GDM1 (cell line): ENCODE measurements at regions not wholly inside any gene's neighbourhood (a gene's known extent, or its start where the extent isn't known, plus 50 kb on each side); places are given as distances from the start of the nearest gene placed in this dataset.

Experiments
- DNase-seq: peaks from one replicate; lab custom pipeline; 2025; lab: John Stamatoyannopoulos, UW

DNA sequence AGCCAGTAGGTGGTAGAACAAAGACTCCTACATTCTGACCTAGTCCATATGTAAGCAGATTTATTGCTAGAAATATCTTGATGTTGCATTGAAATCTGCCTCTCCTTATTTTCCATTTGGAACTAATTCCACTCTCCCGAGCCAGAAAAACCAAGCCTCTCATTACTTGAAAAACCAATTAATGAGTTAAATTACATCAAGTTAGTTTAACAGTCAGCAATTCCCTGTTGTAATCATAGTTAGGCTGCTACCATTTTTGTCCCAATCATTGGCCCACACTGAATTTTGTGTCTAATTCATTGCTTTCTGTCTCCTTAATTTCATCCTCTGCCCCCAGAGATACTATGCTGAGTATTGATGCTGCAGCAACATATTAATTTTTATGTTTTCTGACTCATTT is 168.3 kb upstream of the TNP1 start:
- DNase-seq = no peak

DNA sequence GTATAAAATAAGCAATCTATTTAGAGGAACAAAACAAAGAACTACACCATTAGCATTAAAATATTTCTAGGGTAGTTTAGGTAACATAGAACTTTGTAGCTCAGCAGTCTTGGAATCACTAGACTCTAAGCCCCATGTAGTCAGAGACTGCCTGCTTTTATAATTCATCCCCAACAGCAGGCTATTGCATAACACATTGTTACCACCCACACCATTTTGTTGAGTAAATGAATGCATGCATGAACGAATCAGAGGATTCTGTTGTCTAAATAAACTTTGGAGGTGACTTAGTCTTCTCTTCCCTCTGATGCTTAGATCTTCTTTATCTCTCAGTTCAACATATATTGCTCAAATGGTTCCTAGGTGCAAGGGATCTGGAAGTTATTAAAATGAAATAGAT is 167.6 kb upstream of the TNP1 start:
- no peak for DNase-seq

- DNase-seq = no peak
These were observed 166.7 kb upstream of the TNP1 start for GRCh38 chr2:217026569-217026968.

- DNase-seq = no peak
These were observed 166.3 kb upstream of the TNP1 start for GRCh38 chr2:217026161-217026560.

- no peak for DNase-seq
These were observed 163.7 kb upstream of the TNP1 start for GRCh38 chr2:217023611-217024010.

GRCh38 chr2:217017456-217018252 is 157.8 kb upstream of the TNP1 start:
- no peak for DNase-seq

- DNase-seq = no peak
These were observed 157.0 kb upstream of the TNP1 start for GRCh38 chr2:217016796-217017419.

- no peak for DNase-seq
These were observed 154.7 kb upstream of the TNP1 start for GRCh38 chr2:217014328-217015105.

GRCh38 chr2:217013926-217014325 is 154.1 kb upstream of the TNP1 start:
- no peak for DNase-seq

DNA sequence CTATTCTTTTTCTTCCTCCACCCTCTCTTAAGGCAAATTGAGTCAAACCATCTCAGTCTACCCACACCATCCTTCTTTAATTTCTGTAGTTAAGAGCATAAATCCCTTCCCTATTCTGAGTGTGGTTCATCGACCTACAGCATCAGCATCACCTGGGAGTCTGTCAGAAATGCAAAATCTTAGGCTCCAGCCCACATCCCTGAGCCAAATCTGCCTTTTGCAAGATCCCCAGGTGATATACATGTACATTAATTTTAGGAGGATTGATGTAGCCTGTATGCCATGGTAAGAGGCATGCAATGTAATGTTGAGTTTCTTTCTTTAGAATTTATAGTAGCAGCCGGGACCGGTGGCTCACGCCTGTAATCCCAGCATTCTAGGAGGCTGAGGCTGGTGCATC is 151.7 kb upstream of the TNP1 start:
- DNase-seq = no peak

- DNase-seq = no peak
These were observed 150.3 kb upstream of the TNP1 start for GRCh38 chr2:217010173-217010572.

GRCh38 chr2:217008794-217009193 is 148.9 kb upstream of the TNP1 start:
- DNase-seq = no peak

- no peak for DNase-seq
These were observed 146.4 kb upstream of the TNP1 start for GRCh38 chr2:217006217-217006616.

DNA sequence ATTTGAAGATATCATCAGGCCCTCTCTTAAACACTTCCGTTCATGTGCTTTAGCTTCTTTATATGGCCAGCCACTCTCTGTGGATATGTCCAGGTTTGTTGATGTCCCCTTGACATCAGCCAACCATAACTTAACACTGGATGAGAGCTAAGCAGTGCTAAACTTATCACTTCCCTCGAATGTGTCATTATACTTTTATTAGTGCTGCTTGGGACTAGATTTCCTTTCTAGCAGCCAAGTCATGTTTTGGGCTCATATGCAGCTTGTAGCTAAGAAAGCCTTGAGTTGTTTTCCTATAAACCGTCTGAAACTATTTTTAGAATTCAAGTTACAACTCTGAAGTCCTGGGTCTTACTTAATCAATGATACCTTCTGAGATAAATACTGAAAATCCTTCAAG is 144.8 kb upstream of the TNP1 start:
- no peak for DNase-seq

GRCh38 chr2:217001740-217002139 is 141.9 kb upstream of the TNP1 start:
- DNase-seq = no peak

DNA sequence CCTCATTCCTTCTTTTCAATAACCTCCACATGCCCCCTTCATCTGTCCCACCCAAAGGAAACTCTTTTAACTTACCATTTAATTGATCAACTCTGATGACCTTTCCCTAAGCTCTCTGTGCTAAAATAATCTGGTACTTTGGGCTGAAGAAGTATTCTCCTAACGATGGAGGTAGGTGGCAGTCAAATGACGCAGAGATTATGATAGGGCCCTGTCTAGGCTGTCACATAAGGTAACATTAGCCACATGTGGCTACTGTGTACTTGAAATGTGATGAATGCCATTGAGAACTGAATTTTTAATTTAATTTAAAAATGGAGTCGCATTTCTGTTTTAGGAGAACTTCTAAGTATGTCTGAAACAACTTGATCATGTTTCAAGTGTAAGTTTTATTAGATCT is 140.5 kb upstream of the TNP1 start:
- no peak for DNase-seq

DNA sequence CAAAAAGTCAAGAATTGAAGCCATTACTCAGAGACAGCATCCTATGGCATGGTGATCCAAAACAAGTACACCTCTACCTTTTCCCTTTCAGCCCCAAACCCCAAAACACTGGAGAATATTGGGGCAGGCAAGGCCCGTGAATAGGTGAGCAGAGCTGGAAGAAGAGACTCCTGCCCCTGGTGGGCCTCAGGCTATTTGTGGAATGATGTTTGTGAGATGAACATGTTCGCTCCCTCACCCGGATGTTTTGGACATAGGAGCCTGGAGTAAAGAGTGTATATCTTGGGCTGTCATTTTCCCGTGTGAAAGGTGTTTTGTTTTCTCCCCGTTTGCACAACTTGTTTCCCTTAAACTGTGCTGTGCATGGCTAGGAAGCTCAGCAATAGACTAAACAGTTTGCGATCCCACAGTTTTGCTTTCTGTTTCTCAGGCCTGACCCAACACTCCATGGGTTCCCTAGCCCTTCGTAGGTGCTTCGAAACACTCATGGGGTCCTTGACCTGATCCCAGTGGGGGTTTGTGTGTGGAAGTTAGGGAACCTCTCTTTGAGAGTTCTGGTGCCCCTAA is 136.5 kb upstream of the TNP1 start:
- DNase-seq = no peak

GRCh38 chr2:216994353-216994854 is 134.5 kb upstream of the TNP1 start:
- DNase-seq = no peak

GRCh38 chr2:216992056-216992675 is 132.3 kb upstream of the TNP1 start:
- no peak for DNase-seq

- DNase-seq = no peak
These were observed 131.7 kb upstream of the TNP1 start for GRCh38 chr2:216991563-216991962.

DNA sequence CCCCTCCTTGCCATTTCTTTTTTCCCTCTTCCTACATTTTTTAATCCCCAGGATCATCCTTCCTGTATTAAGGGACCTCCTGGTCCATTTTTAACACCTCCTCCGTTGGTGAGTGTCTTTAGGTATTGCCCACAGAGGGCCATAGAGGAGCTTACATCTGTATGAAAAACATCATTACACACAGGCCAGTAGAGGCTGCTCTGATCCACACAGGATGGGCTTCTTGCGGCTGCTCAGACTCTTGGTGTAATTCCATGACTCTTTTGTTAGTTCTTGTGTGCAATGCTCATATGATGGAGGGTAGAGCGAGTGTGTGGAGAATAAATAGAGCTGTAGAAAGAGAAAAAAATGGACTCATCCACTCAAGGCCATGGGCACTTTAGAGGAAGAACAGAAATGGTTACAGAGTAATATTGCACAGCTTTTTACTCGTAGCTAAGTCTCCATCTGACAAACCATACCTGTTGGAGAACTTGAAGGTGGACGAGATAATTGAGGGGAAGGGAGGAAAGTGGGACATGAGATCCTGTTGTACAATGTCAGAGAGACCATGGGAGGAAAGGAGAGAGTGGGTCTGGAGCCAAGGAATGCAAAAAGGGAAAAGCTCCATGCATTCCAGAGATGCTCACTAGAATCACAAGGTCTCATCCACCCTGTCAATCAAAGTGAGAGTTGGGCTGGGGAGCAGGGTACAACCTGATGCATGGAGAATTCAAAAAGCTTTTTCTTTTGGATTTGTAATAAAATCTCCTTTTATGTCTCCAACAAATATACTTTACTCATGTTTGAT is 129.7 kb upstream of the TNP1 start:
- no peak for DNase-seq
